ENCODE measurements at regions not wholly inside any gene's neighbourhood (a gene's known extent, or its start where the extent isn't known, plus 50 kb on each side); places are given as distances from the start of the nearest gene placed in this dataset.

GRCh38 chr1:57724535-57724934 lies 300.7 kb upstream of the DAB1 start:
- no peak for DNase-seq (ENCODE audit: low spot score)

GRCh38 chr1:57722285-57722978 lies 298.6 kb upstream of the DAB1 start:
- DNase-seq (ENCODE audit: low spot score): no peak

- DNase-seq (ENCODE audit: low spot score): no peak
Measured at GRCh38 chr1:57721001-57721400, 297.1 kb upstream of the DAB1 start.

GRCh38 chr1:57719274-57719673 lies 295.4 kb upstream of the DAB1 start:
- DNase-seq (ENCODE audit: low spot score): no peak

- DNase-seq (ENCODE audit: low spot score): no peak
Measured at GRCh38 chr1:57713501-57713900, 289.6 kb upstream of the DAB1 start.

GRCh38 chr1:57712846-57713245 lies 289.0 kb upstream of the DAB1 start:
- DNase-seq (ENCODE audit: low spot score): no peak

GRCh38 chr1:57711326-57711725 lies 287.5 kb upstream of the DAB1 start:
- DNase-seq (ENCODE audit: low spot score): no peak

- no peak for DNase-seq (ENCODE audit: low spot score)
Measured at GRCh38 chr1:57707631-57708030, 283.8 kb upstream of the DAB1 start.

GRCh38 chr1:57704811-57705210 lies 281.0 kb upstream of the DAB1 start:
- DNase-seq (ENCODE audit: low spot score): no peak

GRCh38 chr1:57704231-57704630 lies 280.4 kb upstream of the DAB1 start:
- no peak for DNase-seq (ENCODE audit: low spot score)

GRCh38 chr1:57696904-57697303 lies 273.0 kb upstream of the DAB1 start:
- DNase-seq (ENCODE audit: low spot score): no peak

- no peak for DNase-seq (ENCODE audit: low spot score)
Measured at GRCh38 chr1:57696043-57696442, 272.2 kb upstream of the DAB1 start.

GRCh38 chr1:57686306-57686705 lies 262.4 kb upstream of the DAB1 start:
- no peak for DNase-seq (ENCODE audit: low spot score)

GRCh38 chr1:57683037-57683942 lies 259.4 kb upstream of the DAB1 start:
- no peak for DNase-seq (ENCODE audit: low spot score)

GRCh38 chr1:57678138-57678537 lies 254.3 kb upstream of the DAB1 start:
- DNase-seq (ENCODE audit: low spot score): no peak

GRCh38 chr1:57675776-57676175 lies 251.9 kb upstream of the DAB1 start:
- DNase-seq (ENCODE audit: low spot score): no peak

GRCh38 chr1:57674801-57675200 lies 250.9 kb upstream of the DAB1 start:
- no peak for DNase-seq (ENCODE audit: low spot score)

GRCh38 chr1:57672346-57673140 lies 248.7 kb upstream of the DAB1 start:
- no peak for DNase-seq (ENCODE audit: low spot score)

- no peak for DNase-seq (ENCODE audit: low spot score)
Measured at GRCh38 chr1:57671750-57672149, 247.9 kb upstream of the DAB1 start.

- no peak for DNase-seq (ENCODE audit: low spot score)
Measured at GRCh38 chr1:57659804-57660203, 235.9 kb upstream of the DAB1 start.

GRCh38 chr1:57655161-57655560 lies 231.3 kb upstream of the DAB1 start:
- DNase-seq (ENCODE audit: low spot score): no peak

- DNase-seq (ENCODE audit: low spot score): no peak
Measured at GRCh38 chr1:57644667-57645066, 220.8 kb upstream of the DAB1 start.

- no peak for DNase-seq (ENCODE audit: low spot score)
Measured at GRCh38 chr1:57638239-57638638, 214.4 kb upstream of the DAB1 start.

All from germinal center (tissue), 1 donor.